IMR-90 (cell line): ENCODE measurements at regions not wholly inside any gene's neighbourhood (a gene's known extent, or its start where the extent isn't known, plus 50 kb on each side); places are given as distances from the start of the nearest gene placed in this dataset.

ENCODE experiments used
- ATAC-seq: fragments of 200-7000 bp; cut with Tn5 transposase; 2 replicates; pipeline ENCODE4 v1.9.1; 2020; ENCODE audit warnings: low read depth, mild to moderate bottlenecking, moderate library complexity
- BruUV-seq: library from RNA; stranded (reverse); fragments of 400-500 nt; replicated peaks from 2 replicates; lab custom pipeline; 2021; lab: Mats Ljungman, UMichigan
- CTCF ChIA-PET: fragments of 300-600 bp; formaldehyde crosslinking; extraction: SDS; loops from one replicate; lab custom pipeline; 2021; ENCODE audit warnings: antibody characterized with exemption; lab: Yijun Ruan, JAX
- POLR2A ChIA-PET: fragments of 300-600 bp; sonication (Branson Sonifier 250); formaldehyde crosslinking; loops from one replicate; lab custom pipeline; 2022; ENCODE audit warnings: antibody characterized with exemption; ENCODE audit not compliant: unreplicated experiment; lab: Charles Lee
- DNase-seq: peaks from one replicate; pipeline ENCODE4 v3.0.0; 2013
- H2AFZ ChIP-seq: replicated peaks from 2 replicates; pipeline ENCODE3; 2013; ENCODE audit warnings: low read length, mild to moderate bottlenecking; ENCODE audit not compliant: poor library complexity
- H2AK5ac ChIP-seq: 2 replicates; pipeline ENCODE4 v1.6.1; 2013; ENCODE audit warnings: low read depth, low read length, inconsistent platforms
- H2AK9ac ChIP-seq: replicated peaks from 2 replicates; pipeline ENCODE3; 2013; ENCODE audit warnings: mild to moderate bottlenecking, low read depth, low read length, moderate library complexity; ENCODE audit not compliant: poor library complexity
- H2BK120ac ChIP-seq: 2 replicates; pipeline ENCODE4 v1.6.1; 2013; ENCODE audit warnings: low read depth, low read length, inconsistent platforms
- H2BK15ac ChIP-seq: 3 replicates; pipeline ENCODE4 v1.6.1; 2013; ENCODE audit warnings: low read depth, low read length, inconsistent platforms
- H2BK20ac ChIP-seq: 2 replicates; pipeline ENCODE4 v1.6.1; 2013; ENCODE audit warnings: low read depth, mild to moderate bottlenecking, inconsistent platforms, low read length, moderate library complexity
- H2BK5ac ChIP-seq: 2 replicates; pipeline ENCODE4 v1.6.1; 2013; ENCODE audit warnings: mild to moderate bottlenecking, low read depth, low read length, inconsistent platforms; ENCODE audit not compliant: poor library complexity, severe bottlenecking
- H3K14ac ChIP-seq: replicated peaks from 2 replicates; pipeline ENCODE4 v1.6.1; 2013; ENCODE audit warnings: low read depth, low read length, inconsistent platforms
- H3K18ac ChIP-seq: 2 replicates; pipeline ENCODE4 v1.6.1; 2013; ENCODE audit warnings: low read depth, low read length, control low read depth
- H3K23ac ChIP-seq: 2 replicates; pipeline ENCODE4 v1.6.1; 2013; ENCODE audit warnings: low read depth, low read length, inconsistent platforms
- H3K27ac ChIP-seq: 2 replicates; pipeline ENCODE4 v1.5.1; 2013; ENCODE audit warnings: mild to moderate bottlenecking, control low read depth, low read length; ENCODE audit not compliant: insufficient read depth
- H3K27me3 ChIP-seq: 2 replicates; pipeline ENCODE4 v1.6.1; 2013; ENCODE audit warnings: low read length; ENCODE audit not compliant: control insufficient read depth, insufficient read depth
- H3K36me3 ChIP-seq: 2 replicates; pipeline ENCODE4 v1.6.1; 2013; ENCODE audit warnings: low read length, mixed read lengths; ENCODE audit not compliant: control insufficient read depth, insufficient read depth
- H3K4ac ChIP-seq: 2 replicates; pipeline ENCODE4 v1.6.1; 2013; ENCODE audit warnings: low read depth, low read length, inconsistent platforms
- H3K4me1 ChIP-seq: 2 replicates; pipeline ENCODE4 v1.6.1; 2013; ENCODE audit warnings: low read length, mixed read lengths; ENCODE audit not compliant: control insufficient read depth, insufficient read depth
- H3K4me2 ChIP-seq: 2 replicates; pipeline ENCODE4 v1.6.1; 2013; ENCODE audit warnings: low read depth, mild to moderate bottlenecking, control low read depth, low read length, moderate library complexity
- H3K4me3 ChIP-seq: 2 replicates; pipeline ENCODE4 v1.5.1; 2013; ENCODE audit warnings: low read depth, mild to moderate bottlenecking, control low read depth, low read length, moderate library complexity; ENCODE audit not compliant: insufficient read depth
- H3K56ac ChIP-seq: 2 replicates; pipeline ENCODE4 v1.6.1; 2013; ENCODE audit warnings: low read length, inconsistent platforms; ENCODE audit not compliant: insufficient read depth; ENCODE audit errors: extremely low read depth
- H3K79me1 ChIP-seq, 2 experiments: 2 replicates each; pipeline ENCODE4 v1.6.1; 2013; ENCODE audit warnings: low read length in 2 of 2, inconsistent platforms in 1 of 2, low read depth in 1 of 2
- H3K9ac ChIP-seq: 2 replicates; pipeline ENCODE4 v1.6.1; 2013; ENCODE audit warnings: low read depth, low read length, control low read depth
- H3K9me1 ChIP-seq: 2 replicates; pipeline ENCODE4 v1.6.1; 2013; ENCODE audit warnings: low read length, inconsistent platforms; ENCODE audit not compliant: insufficient read depth
- H3K9me3 ChIP-seq: 2 replicates; pipeline ENCODE4 v1.6.1; 2013; ENCODE audit warnings: low read length; ENCODE audit not compliant: control insufficient read depth, insufficient read depth
- H4K20me1 ChIP-seq: 2 replicates; pipeline ENCODE4 v1.6.1; 2013; ENCODE audit warnings: low read length, inconsistent platforms; ENCODE audit not compliant: insufficient read depth
- H4K5ac ChIP-seq: 2 replicates; pipeline ENCODE4 v1.6.1; 2013; ENCODE audit warnings: mild to moderate bottlenecking, low read depth, low read length, control low read depth
- H4K8ac ChIP-seq, 2 experiments: 2 replicates each; pipeline ENCODE4 v1.6.1; 2013; ENCODE audit warnings: low read depth in 2 of 2, low read length in 2 of 2, control low read depth in 1 of 2, inconsistent platforms in 1 of 2
- H4K91ac ChIP-seq: 2 replicates; pipeline ENCODE4 v1.6.1; 2013; ENCODE audit warnings: low read depth, low read length, inconsistent platforms; ENCODE audit not compliant: insufficient read depth
- BHLHE40 ChIP-seq: fragments of 150-350 bp; IDR thresholded peaks from 2 replicates; pipeline ENCODE4 v1.6.1; 2016; ENCODE audit warnings: mild to moderate bottlenecking, low read depth, low read length
- CEBPB ChIP-seq: IDR thresholded peaks from 2 replicates; pipeline ENCODE4 v1.6.1; 2012; ENCODE audit warnings: low read depth, low read length, improper control_type of control experiment
- CHD1 ChIP-seq: IDR thresholded peaks from 2 replicates; pipeline ENCODE4 v1.6.1; 2012; ENCODE audit warnings: low read depth, low read length, improper control_type of control experiment
- CTCF ChIP-seq: conservative IDR thresholded peaks from 2 replicates; pipeline ENCODE4 v1.5.1; 2012; ENCODE audit warnings: mild to moderate bottlenecking, low read depth, low read length, improper control_type of control experiment
- FOS ChIP-seq: fragments of 150-350 bp; IDR thresholded peaks from 2 replicates; pipeline ENCODE4 v1.6.1; 2016; ENCODE audit warnings: low read depth, low read length
- MAZ ChIP-seq: IDR thresholded peaks from 2 replicates; pipeline ENCODE4 v1.6.1; 2012; ENCODE audit warnings: low read depth, mild to moderate bottlenecking, low read length, improper control_type of control experiment, moderate library complexity, borderline replicate concordance
- MXI1 ChIP-seq: IDR thresholded peaks from 2 replicates; pipeline ENCODE4 v1.6.1; 2012; ENCODE audit warnings: low read depth, mild to moderate bottlenecking, low read length, moderate library complexity, borderline replicate concordance
- NFE2L2 ChIP-seq: fragments of 150-350 bp; IDR thresholded peaks from 2 replicates; pipeline ENCODE4 v1.6.1; 2016; ENCODE audit warnings: low read depth, mild to moderate bottlenecking, low read length
- POLR2A ChIP-seq: IDR thresholded peaks from 2 replicates; pipeline ENCODE4 v1.6.1; 2012; ENCODE audit warnings: mild to moderate bottlenecking, low read depth, low read length
- RAD21 ChIP-seq: IDR thresholded peaks from 2 replicates; pipeline ENCODE4 v1.6.1; 2012; ENCODE audit warnings: low read length, improper control_type of control experiment
- RCOR1 ChIP-seq: IDR thresholded peaks from 2 replicates; pipeline ENCODE4 v1.6.1; 2012; ENCODE audit warnings: mild to moderate bottlenecking, low read length, improper control_type of control experiment; ENCODE audit not compliant: insufficient replicate concordance
- RFX5 ChIP-seq: IDR thresholded peaks from 2 replicates; pipeline ENCODE4 v1.8.0; 2012; ENCODE audit warnings: low read depth, mild to moderate bottlenecking, low read length, moderate library complexity
- SMC3 ChIP-seq: fragments of 150-350 bp; IDR thresholded peaks from 2 replicates; pipeline ENCODE4 v1.6.1; 2016; ENCODE audit warnings: low read depth, mild to moderate bottlenecking, antibody characterized with exemption, low read length, moderate library complexity
- USF2 ChIP-seq: fragments of 150-350 bp; IDR thresholded peaks from 2 replicates; pipeline ENCODE4 v1.6.1; 2017; ENCODE audit warnings: mild to moderate bottlenecking, antibody characterized with exemption, low read length, low read depth
- WGBS, 2 experiments: methylation state at CpG; one replicate each; pipeline versions ENCODE4 v1.1.5 to v1.1.7; 2013; ENCODE audit warnings: missing lambda C conversion rate in 2 of 2; ENCODE audit not compliant: insufficient read length in 1 of 2; ENCODE audit errors: extremely low coverage in 2 of 2; 5-methylcytosine and 5-hydroxymethylcytosine counted together
- dilution Hi-C: fragments of 300-500 bp; cut with HindIII; formaldehyde crosslinking; loops from one replicate; pipeline ENCODE4 v1.14.3; 2018; ENCODE audit warnings: low sequenced_read_pairs; ENCODE audit not compliant: unreplicated experiment
- in situ Hi-C: fragments of 300-500 bp; cut with MboI; formaldehyde crosslinking; loops from 3 replicates; pipeline ENCODE4 v1.14.3; 2019; ENCODE audit warnings: low sequenced_read_pairs, inconsistent platforms, mixed read lengths
- intact Hi-C: fragments of 100-400 bp; cut with micrococcal nuclease; formaldehyde crosslinking; loops from 2 replicates; pipeline ENCODE4 v1.10.0; 2022

GRCh38 chr5:5666076-5666365 is 243.5 kb downstream of the ICE1 start:
- H3K27me3 ChIP-seq = no peaks in the 10 kb centered on the region
- H2AK5ac ChIP-seq = no peak overlapping the region
- no peak overlapping the region for H3K4ac ChIP-seq
- H3K27ac ChIP-seq = no peak overlapping the region
- no peaks in the 10 kb centered on the region for H3K36me3 ChIP-seq
- dilution Hi-C loops (no loop called here), intact Hi-C loops (no loop called here), in situ Hi-C loops (no loop called here)
- no peak overlapping the region for H2BK5ac ChIP-seq
- no peak overlapping the region for H3K9ac ChIP-seq
- no peak overlapping the region for H3K23ac ChIP-seq
- DNase-seq = no peak
- H2AK9ac ChIP-seq = no peak overlapping the region
- H3K9me1 ChIP-seq = no peaks in the 10 kb centered on the region
- ChIA-PET POLR2A (no interaction called here), CTCF (no interaction called here)
- H3K4me1 ChIP-seq = no peaks in the 10 kb centered on the region
- no peaks in the 10 kb centered on the region for H3K79me1 ChIP-seq
- H3K18ac ChIP-seq = no peak overlapping the region
- H2AFZ ChIP-seq = no peak overlapping the region
- no peak for ATAC-seq
- H2BK15ac ChIP-seq = no peak overlapping the region
- no peaks in the 10 kb centered on the region for H4K20me1 ChIP-seq
- no peak overlapping the region for H3K4me2 ChIP-seq
- H4K91ac ChIP-seq = no peak overlapping the region
- TF ChIP-seq CHD1 (no peak), USF2 (no peak), CTCF (no peak), NFE2L2 (no peak), MAZ (no peak), CEBPB (no peak), RAD21 (no peak), POLR2A (no peak), FOS (no peak), RFX5 (no peak), SMC3 (no peak), BHLHE40 (no peak), RCOR1 (no peak), MXI1 (no peak)
- WGBS, 2 experiments = no CpG with 5 or more reads among the region's 2 CpGs
- no peak overlapping the region for H3K14ac ChIP-seq
- H3K56ac ChIP-seq = no peak overlapping the region
- no peak overlapping the region for H4K8ac ChIP-seq
- H2BK20ac ChIP-seq = no peak overlapping the region
- H3K9me3 ChIP-seq = peaks cover 30% of the 10 kb centered on the region
- H2BK120ac ChIP-seq = no peak overlapping the region
- BruUV-seq = no TSS peak
- H4K5ac ChIP-seq = no peak overlapping the region
- H3K4me3 ChIP-seq = no peak overlapping the region
